ENCODE measurements at regions not wholly inside any gene's neighbourhood (a gene's known extent, or its start where the extent isn't known, plus 50 kb on each side); places are given as distances from the start of the nearest gene placed in this dataset.
"Not testable (repeated sequence)": the region's sequence is repeated elsewhere in the genome, so short reads cannot be mapped to it uniquely, and the experiment has no call there.

GRCh38 chr18:6570581-6571238 lies 156.0 kb upstream of the L3MBTL4 start:
- no peak for DNase-seq (ENCODE audit: low read depth, low spot score)

- no peak for DNase-seq (ENCODE audit: low read depth, low spot score)
Observed at GRCh38 chr18:6571239-6571602, 156.5 kb upstream of the L3MBTL4 start.

- DNase-seq (ENCODE audit: low read depth, low spot score) = not testable (repeated sequence)
Observed at GRCh38 chr18:6572192-6572591, 157.3 kb upstream of the ARHGAP28 start.

GRCh38 chr18:6574631-6575030 lies 154.9 kb upstream of the ARHGAP28 start:
- no peak for DNase-seq (ENCODE audit: low read depth, low spot score)

- no peak for DNase-seq (ENCODE audit: low read depth, low spot score)
Observed at GRCh38 chr18:6575908-6576307, 153.6 kb upstream of the ARHGAP28 start.

GRCh38 chr18:6576718-6577375 lies 152.7 kb upstream of the ARHGAP28 start:
- DNase-seq (ENCODE audit: low read depth, low spot score) = no peak

- no peak for DNase-seq (ENCODE audit: low read depth, low spot score)
Observed at GRCh38 chr18:6578686-6579085, 150.8 kb upstream of the ARHGAP28 start.

- DNase-seq (ENCODE audit: low read depth, low spot score) = no peak
Observed at GRCh38 chr18:6579486-6579885, 150.0 kb upstream of the ARHGAP28 start.

GRCh38 chr18:6580401-6580800 lies 149.1 kb upstream of the ARHGAP28 start:
- DNase-seq (ENCODE audit: low read depth, low spot score) = no peak

- DNase-seq (ENCODE audit: low read depth, low spot score) = no peak
Observed at GRCh38 chr18:6589923-6590322, 139.6 kb upstream of the ARHGAP28 start.

- DNase-seq (ENCODE audit: low read depth, low spot score) = no peak
Observed at GRCh38 chr18:6590326-6590725, 139.2 kb upstream of the ARHGAP28 start.

- no peak for DNase-seq (ENCODE audit: low read depth, low spot score)
Observed at GRCh38 chr18:6591491-6591890, 138.0 kb upstream of the ARHGAP28 start.

GRCh38 chr18:6592522-6592921 lies 137.0 kb upstream of the ARHGAP28 start:
- no peak for DNase-seq (ENCODE audit: low read depth, low spot score)

- DNase-seq (ENCODE audit: low read depth, low spot score) = no peak
Observed at GRCh38 chr18:6593142-6593885, 136.2 kb upstream of the ARHGAP28 start.

GRCh38 chr18:6595666-6596065 lies 133.8 kb upstream of the ARHGAP28 start:
- no peak for DNase-seq (ENCODE audit: low read depth, low spot score)

GRCh38 chr18:6598657-6599056 lies 130.9 kb upstream of the ARHGAP28 start:
- DNase-seq (ENCODE audit: low read depth, low spot score) = no peak

- no peak for DNase-seq (ENCODE audit: low read depth, low spot score)
Observed at GRCh38 chr18:6600667-6601167, 128.8 kb upstream of the ARHGAP28 start.

- no peak for DNase-seq (ENCODE audit: low read depth, low spot score)
Observed at GRCh38 chr18:6601241-6601640, 128.3 kb upstream of the ARHGAP28 start.

GRCh38 chr18:6602365-6602764 lies 127.2 kb upstream of the ARHGAP28 start:
- no peak for DNase-seq (ENCODE audit: low read depth, low spot score)

- DNase-seq (ENCODE audit: low read depth, low spot score) = no peak
Observed at GRCh38 chr18:6604573-6604941, 125.0 kb upstream of the ARHGAP28 start.

- DNase-seq (ENCODE audit: low read depth, low spot score) = no peak
Observed at GRCh38 chr18:6605115-6605869, 124.2 kb upstream of the ARHGAP28 start.

Measured in brain pericyte (primary cell).